A673 (cell line): ENCODE measurements at regions not wholly inside any gene's neighbourhood (a gene's known extent, or its start where the extent isn't known, plus 50 kb on each side); places are given as distances from the start of the nearest gene placed in this dataset.

ENCODE experiments used
- CTCF ChIP-seq: fragments of 300-800, 200-600 bp; sonication (generic); conservative IDR thresholded peaks from 2 replicates; pipeline ENCODE4 v1.5.1; 2017; ENCODE audit warnings: low read depth, mild to moderate bottlenecking, antibody characterized with exemption, low read length, moderate library complexity, mixed read lengths
- EZH2 ChIP-seq: fragments of 200-600 bp; sonication (generic); IDR thresholded peaks from 2 replicates; pipeline ENCODE4 v1.6.1; 2017; ENCODE audit warnings: borderline replicate concordance, low read depth, mild to moderate bottlenecking, mixed read lengths, antibody characterized with exemption, low read length; ENCODE audit not compliant: poor library complexity, severe bottlenecking

GRCh38 chr4:73679836-73680235, 59.6 kb upstream of the RASSF6 start:
- no peak for TF ChIP-seq CTCF
- no peak for TF ChIP-seq EZH2
